HG02763 (cell line): ENCODE measurements at regions not wholly inside any gene's neighbourhood (a gene's known extent, or its start where the extent isn't known, plus 50 kb on each side); places are given as distances from the start of the nearest gene placed in this dataset.

Source experiments
- ATAC-seq: cut with Tn5 transposase; IDR thresholded peaks from one replicate; pipeline ENCODE4 v1.9.1; 2021; ENCODE audit warnings: mild to moderate bottlenecking, moderate library complexity; ENCODE audit not compliant: unreplicated experiment

DNA sequence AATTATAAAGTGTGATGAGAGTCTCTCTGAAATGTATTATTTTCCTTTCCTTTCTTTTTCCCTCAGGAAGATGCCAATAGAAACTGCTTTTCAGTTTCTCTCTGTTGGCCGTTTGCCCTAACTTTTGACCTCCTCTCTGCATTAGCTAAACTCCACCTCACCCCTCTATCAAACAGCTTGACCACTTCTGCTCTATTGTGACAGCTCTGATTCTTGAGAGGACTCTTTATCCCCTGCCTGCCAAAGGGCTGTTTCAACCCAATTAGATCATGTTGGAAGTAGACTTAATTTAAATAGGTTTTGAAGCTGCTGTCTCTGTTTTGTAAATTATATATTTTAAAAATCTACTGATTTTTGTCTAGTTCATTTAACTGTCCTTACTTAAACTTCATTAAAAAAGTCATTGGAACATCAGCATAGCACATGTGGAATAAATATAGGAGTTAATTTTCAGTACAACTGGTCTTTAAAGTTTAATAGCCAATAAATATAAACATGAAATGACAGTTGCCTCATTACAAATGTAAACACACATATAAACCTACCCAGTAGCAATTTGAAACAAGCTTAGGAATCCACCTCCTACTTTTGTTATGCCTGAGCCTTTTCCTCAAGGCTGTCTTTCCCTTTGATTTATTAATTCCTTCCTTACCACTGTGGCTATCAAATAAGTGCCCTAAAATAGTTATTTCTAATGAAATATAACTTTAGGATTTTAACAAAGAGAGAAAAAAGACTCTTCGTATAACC, 152.0 kb downstream of the CHRM3 start:
- ATAC-seq, result no peak

- no peak for ATAC-seq
Observed at GRCh38 chr1:239539051-239539450, 152.7 kb downstream of the CHRM3 start.

DNA sequence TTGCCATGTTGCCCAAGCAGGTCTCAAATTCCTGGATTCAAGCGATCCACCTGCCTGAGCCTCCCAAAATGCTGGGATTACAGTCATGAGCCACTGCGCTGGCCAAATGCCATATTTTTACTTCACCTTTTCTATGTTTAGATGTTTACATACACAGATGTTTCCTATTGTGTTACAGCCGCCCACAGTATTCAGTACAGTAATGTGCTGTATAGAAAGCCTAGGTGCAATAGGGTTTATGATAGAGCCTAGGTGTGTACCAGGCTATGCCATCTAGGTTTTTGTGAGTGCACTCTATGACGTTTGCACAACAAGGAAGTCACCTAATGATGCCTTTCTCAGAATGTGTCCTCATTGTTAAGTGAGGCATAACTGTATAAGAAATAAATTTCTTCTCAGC, 153.4 kb downstream of the CHRM3 start:
- no peak for ATAC-seq

DNA sequence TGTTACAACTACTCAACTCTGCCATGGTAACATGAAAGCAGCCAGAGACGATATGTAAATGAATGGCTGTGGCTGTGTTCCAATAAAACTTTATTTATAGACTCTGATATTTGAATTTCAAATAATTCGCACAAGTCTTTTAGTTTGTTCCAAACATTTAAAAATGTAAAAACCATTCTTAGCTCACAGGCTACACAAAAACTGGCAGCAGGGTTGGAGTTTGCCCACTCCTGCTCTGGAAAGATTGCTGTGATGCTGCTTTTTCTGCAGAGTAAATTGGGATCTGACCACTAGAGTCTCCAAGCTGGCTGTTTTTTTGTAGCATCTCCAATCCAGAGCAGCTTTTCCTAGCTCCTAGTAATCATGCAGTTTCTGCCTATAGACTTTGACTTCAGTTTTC, 157.5 kb downstream of the CHRM3 start:
- no peak for ATAC-seq

DNA sequence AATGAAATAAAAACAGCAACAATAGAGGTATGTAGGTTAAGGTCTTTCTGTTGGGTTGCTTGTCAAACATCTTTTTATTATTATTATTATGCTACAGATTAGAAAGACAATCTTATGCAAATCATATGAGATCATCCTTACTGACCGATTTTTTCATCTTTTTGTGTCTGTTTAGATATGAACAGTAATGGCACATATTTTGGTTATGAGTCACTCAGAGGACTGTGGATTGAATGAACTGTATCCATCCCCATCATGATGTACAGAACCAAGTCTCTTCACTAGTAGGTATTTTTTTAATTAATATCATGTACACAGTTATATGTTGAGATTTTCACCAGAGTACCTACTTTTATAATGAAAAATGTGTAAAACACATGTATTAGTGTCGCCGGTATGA, 159.1 kb downstream of the CHRM3 start:
- ATAC-seq, result no peak

- no peak for ATAC-seq
Observed at GRCh38 chr1:239547987-239548386, 161.6 kb downstream of the CHRM3 start.

DNA sequence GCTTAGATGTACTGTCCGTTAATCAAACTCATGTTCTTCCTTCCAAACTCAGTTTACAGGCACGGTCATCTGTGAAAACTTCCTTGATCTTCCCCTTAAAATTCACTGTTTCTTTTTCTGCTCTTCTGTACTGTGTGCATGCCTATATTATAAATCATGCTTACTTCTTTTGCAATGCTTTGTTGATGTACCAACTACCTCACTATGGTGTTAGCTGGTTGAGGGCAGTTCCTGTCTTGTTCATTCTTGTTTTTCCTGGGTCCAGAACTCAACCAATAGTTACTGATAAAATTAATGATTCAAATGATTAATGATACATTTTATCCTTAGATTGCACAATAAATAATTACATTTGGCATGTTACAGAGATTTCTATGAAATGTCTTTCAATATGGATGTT, 163.8 kb downstream of the CHRM3 start:
- no peak for ATAC-seq

GRCh38 chr1:239555350-239555749, 169.0 kb downstream of the CHRM3 start:
- no peak for ATAC-seq

DNA sequence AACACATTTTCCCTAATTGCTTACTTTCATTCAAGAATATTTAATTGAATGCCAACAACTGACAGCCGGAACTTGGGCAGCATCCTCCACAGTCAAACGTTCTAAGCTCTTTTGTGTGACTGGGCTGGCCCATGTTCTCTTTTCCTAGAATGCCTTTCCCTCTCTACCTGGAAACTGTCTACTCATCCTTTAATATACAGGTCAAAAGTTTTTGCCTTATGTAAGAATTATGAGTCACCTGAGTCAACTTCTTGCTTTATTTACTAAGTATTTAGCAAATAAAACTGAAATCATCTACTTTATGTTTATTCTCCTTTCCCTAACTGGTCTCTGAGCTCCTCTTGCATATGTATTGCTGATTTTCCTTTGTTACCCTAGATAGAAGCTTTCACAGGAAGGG, 172.2 kb downstream of the CHRM3 start:
- no peak for ATAC-seq

GRCh38 chr1:239558991-239559390, 172.6 kb downstream of the CHRM3 start:
- no peak for ATAC-seq

- no peak for ATAC-seq
Observed at GRCh38 chr1:239560921-239561320, 174.6 kb downstream of the CHRM3 start.

DNA sequence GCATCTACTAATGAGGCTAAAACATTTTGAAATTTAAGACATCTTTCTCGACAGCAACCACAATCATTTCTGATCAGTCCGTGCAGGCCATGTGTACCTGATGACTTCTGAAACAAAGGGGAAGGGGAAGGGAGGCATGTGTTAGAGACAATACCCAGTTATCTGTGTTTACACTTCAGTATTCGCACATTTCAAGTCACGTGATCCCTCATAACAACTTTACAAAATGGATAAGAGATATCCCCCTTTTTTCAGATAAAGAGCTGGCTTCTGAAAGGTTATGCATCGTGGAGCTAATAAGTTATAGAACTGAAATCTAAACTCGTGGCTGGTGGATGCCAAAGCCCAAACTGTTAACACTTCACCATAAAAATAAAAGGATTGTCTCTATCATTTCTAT, 175.7 kb downstream of the CHRM3 start:
- ATAC-seq, result no peak

- no peak for ATAC-seq
Observed at GRCh38 chr1:239563681-239564080, 177.3 kb downstream of the CHRM3 start.

DNA sequence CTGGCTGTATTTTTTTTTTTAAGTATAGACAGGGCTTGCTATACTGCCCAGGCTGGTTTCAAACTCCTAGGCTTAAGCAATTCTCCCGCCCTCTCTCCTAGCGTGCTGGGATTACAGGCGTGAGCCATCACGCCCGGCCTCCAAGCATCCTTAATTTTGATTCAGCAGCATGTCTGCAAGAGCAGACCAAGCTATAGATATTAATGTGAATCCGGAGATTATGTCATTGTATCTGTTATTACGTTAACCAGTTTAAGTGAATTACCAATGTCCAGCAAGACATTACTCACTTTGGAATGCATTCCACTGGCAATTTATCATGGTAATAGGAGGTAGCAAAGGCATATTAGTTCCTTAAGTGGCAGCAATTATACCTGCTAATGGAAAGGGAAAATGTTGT, 179.7 kb downstream of the CHRM3 start:
- no peak for ATAC-seq

DNA sequence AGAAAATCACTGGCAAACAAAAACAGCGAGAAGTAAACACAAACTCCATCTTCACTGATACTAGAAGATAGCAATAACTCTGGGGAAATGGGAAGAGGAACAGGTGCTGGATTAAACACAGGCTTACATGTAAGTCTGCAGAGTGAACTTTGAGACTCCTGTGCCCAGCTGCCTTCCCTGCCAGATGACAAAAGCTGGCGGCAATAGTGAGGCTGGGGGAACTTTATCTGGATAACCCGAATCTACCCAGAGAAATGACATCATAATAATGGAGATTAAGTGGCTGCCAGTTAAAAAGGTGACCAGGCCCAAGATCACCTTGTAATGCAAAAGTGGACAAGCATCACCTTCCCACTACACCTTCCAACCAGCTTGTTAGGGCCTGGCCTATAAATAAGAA, 184.5 kb downstream of the CHRM3 start:
- no peak for ATAC-seq

GRCh38 chr1:239572183-239572582, 185.8 kb downstream of the CHRM3 start:
- no peak for ATAC-seq

DNA sequence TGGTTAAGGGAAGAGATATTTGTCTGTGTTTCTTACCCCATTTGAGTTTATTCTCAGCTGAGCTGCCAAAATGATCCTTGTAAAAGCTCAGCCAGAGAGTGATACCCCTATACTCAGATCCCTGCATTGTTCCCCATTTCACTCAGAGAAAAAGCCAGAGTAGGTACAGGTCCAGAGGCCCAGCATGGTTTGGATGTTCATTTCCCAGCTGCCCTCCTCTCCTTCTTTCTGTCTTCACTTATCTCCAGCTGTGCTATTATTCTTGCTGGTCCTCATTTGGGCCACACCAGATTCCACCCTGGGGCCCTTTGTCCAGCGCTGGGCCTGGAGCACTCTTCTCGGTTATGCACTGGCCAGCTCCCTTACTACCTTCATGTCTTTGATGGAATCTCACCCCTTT, 187.7 kb downstream of the CHRM3 start:
- no peak for ATAC-seq

DNA sequence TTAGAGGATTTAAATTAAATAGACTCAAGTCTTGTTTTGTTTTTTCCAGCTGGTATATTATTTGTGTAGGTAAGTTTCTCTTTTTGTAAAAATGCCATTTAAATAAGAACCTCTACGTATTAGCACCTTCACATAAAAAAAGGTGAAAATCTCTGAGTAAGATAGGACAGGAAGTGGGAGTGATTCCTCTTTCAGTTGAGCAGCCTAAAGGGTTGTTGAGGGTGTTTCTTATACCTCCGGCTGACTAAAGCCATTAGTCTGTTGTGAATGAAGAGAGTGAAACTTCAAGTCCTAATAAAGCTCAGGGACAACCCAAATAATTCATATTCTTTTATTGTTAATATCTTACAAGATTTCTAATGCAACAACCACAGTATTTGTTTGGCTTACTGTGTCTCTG, 188.7 kb downstream of the CHRM3 start:
- no peak for ATAC-seq

GRCh38 chr1:239583536-239583935, 197.2 kb downstream of the CHRM3 start:
- ATAC-seq, result no peak

GRCh38 chr1:239586128-239586527, 199.8 kb downstream of the CHRM3 start:
- no peak for ATAC-seq

- no peak for ATAC-seq
Observed at GRCh38 chr1:239587066-239587465, 200.7 kb downstream of the CHRM3 start.

GRCh38 chr1:239587574-239588369, 201.4 kb downstream of the CHRM3 start:
- no peak for ATAC-seq
